BE2C (cell line): ENCODE measurements at regions not wholly inside any gene's neighbourhood (a gene's known extent, or its start where the extent isn't known, plus 50 kb on each side); places are given as distances from the start of the nearest gene placed in this dataset.

ENCODE experiments used
- DNase-seq: peaks from one replicate; pipeline ENCODE4 v3.0.0-alpha.2; 2020
- H3K27me3 ChIP-seq: fragments of 250-450 bp; sonication (Bioruptor Pico); 2 replicates; pipeline ENCODE4 v1.5.1; 2020; ENCODE audit warnings: mild to moderate bottlenecking
- H3K36me3 ChIP-seq: fragments of 250-450 bp; sonication (Bioruptor Pico); 2 replicates; pipeline ENCODE4 v1.5.1; 2020; ENCODE audit warnings: mild to moderate bottlenecking
- H3K4me1 ChIP-seq: fragments of 250-450 bp; sonication (Bioruptor Pico); 2 replicates; pipeline ENCODE4 v1.5.1; 2020
- H3K4me3 ChIP-seq: 2 replicates; pipeline ENCODE4 v1.5.1; 2011; ENCODE audit warnings: low read depth, low read length
- H3K9me3 ChIP-seq: fragments of 250-450 bp; sonication (Bioruptor Pico); 2 replicates; pipeline ENCODE4 v1.5.1; 2020
- TF ChIP-seq, protein P1 (sequence below): IDR thresholded peaks from 2 replicates; pipeline ENCODE4 v1.5.1; 2012; ENCODE audit warnings: mild to moderate bottlenecking, low read depth, low read length

DNA sequence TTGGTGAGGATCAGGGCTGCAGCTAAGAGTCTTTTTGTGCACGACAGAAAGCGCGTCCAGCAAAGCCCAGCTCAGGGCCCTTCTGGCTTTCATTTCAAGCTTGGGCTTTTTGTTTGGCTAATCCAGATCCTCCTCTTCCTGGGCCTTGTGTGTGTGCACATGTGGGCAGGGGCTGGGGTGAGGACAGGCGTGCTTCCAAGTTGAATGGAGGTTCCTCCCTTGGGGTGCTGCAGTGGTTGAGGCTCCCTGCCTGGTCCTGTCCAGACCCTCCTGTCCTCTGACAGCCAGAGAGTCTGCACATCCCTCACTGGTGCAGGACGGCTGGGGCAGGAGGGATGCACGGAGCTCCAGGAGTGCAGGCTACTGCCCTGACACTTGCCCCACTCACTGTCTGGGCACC lies 62.0 kb upstream of the NECTIN1 start:
- Histone ChIP-seq H3K36me3 (no peaks in the 10 kb centered on the region), H3K4me3 (no peak overlapping the region), H3K27me3 (no peaks in the 10 kb centered on the region), H3K9me3 (no peaks in the 10 kb centered on the region), H3K4me1 (peaks cover 19% of the 10 kb centered on the region)
- TF ChIP-seq, protein P1, sequence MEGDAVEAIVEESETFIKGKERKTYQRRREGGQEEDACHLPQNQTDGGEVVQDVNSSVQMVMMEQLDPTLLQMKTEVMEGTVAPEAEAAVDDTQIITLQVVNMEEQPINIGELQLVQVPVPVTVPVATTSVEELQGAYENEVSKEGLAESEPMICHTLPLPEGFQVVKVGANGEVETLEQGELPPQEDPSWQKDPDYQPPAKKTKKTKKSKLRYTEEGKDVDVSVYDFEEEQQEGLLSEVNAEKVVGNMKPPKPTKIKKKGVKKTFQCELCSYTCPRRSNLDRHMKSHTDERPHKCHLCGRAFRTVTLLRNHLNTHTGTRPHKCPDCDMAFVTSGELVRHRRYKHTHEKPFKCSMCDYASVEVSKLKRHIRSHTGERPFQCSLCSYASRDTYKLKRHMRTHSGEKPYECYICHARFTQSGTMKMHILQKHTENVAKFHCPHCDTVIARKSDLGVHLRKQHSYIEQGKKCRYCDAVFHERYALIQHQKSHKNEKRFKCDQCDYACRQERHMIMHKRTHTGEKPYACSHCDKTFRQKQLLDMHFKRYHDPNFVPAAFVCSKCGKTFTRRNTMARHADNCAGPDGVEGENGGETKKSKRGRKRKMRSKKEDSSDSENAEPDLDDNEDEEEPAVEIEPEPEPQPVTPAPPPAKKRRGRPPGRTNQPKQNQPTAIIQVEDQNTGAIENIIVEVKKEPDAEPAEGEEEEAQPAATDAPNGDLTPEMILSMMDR, result no peak
- no peak for DNase-seq

DNA sequence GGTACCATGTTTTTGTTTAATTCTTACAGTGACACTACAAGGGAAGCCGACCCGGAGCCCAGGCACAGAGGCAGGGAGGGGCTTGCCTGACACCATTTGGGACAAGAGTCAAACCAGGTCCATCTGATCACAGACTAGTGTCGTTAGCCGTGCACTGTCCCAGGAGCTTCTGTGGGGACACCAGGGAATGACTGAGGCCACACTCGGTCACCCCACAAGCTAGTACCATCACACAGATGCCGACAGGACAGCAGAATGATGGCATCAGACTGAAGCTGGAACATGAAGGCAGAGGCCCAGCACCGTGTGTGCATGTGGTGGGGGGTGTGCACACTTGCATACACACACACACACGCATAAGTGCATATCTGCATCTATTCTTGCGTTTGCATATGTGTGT lies 61.5 kb upstream of the NECTIN1 start:
- TF ChIP-seq, protein P1, result no peak
- no peaks in the 10 kb centered on the region for H3K36me3 ChIP-seq
- no peaks in the 10 kb centered on the region for H3K27me3 ChIP-seq
- H3K4me3 ChIP-seq, result no peak overlapping the region
- peaks cover 19% of the 10 kb centered on the region for H3K4me1 ChIP-seq
- DNase-seq, result no peak
- H3K9me3 ChIP-seq, result no peaks in the 10 kb centered on the region

DNA sequence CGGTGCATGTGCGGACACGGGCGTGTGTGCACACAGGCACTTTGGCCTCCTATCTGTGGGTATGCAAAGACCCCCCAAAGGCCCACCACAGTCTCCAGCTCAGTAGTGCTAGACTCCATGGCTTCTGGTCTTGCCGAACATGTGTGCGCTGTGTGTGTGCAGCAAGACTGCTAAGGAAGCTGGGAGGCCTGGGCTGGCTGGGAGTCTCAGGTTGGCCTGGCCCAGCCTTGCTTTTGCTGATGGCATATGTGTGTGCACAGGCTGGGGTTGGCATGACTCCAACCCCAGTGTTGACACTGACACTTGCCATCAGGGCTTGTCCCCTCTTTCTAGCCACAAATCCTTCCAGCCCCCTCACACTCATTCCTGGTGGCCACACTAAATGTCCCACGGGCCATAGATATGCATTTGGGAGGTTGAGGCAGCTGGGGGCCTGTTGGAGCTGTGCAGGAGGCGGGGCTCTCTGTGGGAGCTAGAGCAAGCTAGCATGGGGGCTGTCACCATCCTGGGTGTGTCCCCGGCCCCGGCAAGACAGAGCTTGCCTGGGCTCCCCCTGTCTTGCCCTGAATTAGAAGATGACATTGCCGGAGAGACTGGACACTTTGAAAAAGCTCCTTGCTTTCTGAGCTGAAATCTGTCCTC lies 60.9 kb upstream of the NECTIN1 start:
- no peaks in the 10 kb centered on the region for H3K27me3 ChIP-seq
- DNase-seq, result peak; percentile 37
- H3K4me1 ChIP-seq, result peaks cover 19% of the 10 kb centered on the region
- no peaks in the 10 kb centered on the region for H3K36me3 ChIP-seq
- H3K9me3 ChIP-seq, result no peaks in the 10 kb centered on the region
- TF ChIP-seq, protein P1, result no peak
- H3K4me3 ChIP-seq, result no peak overlapping the region

DNA sequence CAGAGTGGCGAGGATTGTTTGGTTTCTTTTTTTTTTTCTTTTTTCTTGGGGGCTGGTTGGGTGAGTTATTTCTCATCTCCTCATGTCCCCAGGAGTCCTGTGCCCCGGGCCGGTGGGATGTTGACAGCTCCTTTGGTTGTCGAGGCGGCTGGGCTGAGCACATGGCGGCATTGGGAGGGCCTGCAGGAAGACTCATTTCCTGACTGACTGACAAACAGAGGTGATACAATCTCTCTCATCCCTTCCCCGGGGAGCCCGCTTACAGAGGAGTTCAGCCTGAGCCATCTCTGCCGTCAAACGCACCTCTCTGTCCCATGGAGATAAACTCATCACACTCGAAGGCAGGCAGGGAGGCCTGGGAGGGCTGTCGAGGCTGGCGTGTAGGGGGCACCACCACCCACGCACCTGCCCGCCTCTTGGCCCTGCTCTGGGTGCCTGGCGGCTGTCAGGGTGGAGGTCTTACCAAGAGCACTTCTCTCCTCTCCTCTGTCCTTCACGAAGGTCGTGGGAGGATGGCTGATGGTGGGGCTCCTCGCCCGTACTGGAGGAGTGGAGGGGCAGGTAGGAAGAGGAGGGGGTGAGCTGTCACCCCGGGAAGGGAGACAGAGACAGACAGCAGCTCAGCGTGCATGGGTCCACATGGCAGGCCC lies 60.0 kb upstream of the NECTIN1 start:
- Histone ChIP-seq H3K4me3 (no peak overlapping the region), H3K36me3 (no peaks in the 10 kb centered on the region), H3K4me1 (peaks cover 19% of the 10 kb centered on the region), H3K27me3 (no peaks in the 10 kb centered on the region), H3K9me3 (no peaks in the 10 kb centered on the region)
- TF ChIP-seq, protein P1, result peak; percentile 12; the same call in 1 of the 2 replicates
- peak; percentile 92 for DNase-seq

DNA sequence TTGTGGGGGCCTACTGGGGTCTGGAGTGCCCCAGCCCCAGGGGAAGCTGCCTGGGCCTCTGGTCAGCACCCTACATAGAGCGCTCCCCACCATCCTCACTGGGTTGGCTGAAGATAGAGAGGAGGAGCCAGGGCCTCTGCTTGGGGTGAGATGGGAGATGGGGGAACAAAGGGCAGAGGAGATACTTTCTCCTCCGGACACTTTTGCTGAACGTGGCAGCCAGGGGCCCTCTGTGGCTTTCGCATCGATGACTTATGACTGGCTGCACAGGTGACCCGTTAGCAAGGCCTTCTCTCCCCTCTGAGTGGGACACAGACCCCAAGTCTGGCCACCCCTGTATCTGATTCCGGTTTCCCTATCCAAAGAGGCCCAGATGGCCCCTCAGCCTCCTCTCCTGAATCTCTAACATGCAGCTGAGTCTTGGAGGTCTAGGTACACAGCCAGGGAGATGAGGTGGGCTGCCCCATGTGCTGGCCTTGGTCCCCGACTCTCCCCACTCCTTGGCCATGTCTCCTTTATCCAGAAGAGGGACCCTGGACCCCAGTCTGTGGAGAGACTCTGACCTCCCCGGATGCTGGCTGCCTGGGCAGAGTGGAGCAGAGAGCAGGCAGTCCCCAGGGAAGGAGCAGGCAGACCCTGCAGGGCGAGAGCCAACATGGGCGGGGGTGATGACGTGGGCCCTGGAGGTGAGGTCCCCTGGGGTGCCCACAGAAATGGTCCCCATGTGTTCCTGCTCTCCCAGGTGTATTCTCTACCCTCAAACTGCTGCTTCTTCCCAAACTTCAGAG lies 59.3 kb upstream of the NECTIN1 start:
- Histone ChIP-seq H3K4me1 (peaks cover 19% of the 10 kb centered on the region), H3K27me3 (no peaks in the 10 kb centered on the region), H3K36me3 (no peaks in the 10 kb centered on the region), H3K9me3 (no peaks in the 10 kb centered on the region), H3K4me3 (no peak overlapping the region)
- TF ChIP-seq, protein P1, result no peak; the same call in none of the 2 replicates
- peak; percentile 70 for DNase-seq
